ENCODE measurements at regions not wholly inside any gene's neighbourhood (a gene's known extent, or its start where the extent isn't known, plus 50 kb on each side); places are given as distances from the start of the nearest gene placed in this dataset.
"Not testable (repeated sequence)": the region's sequence is repeated elsewhere in the genome, so short reads cannot be mapped to it uniquely, and the experiment has no call there.

- ATAC-seq (no peak), DNase-seq (ENCODE audit: low spot score) (no peak)
Observed at GRCh38 chr2:7515327-7515726, 598.1 kb downstream of the RNF144A start.

- no peak for ATAC-seq
- no peak for DNase-seq (ENCODE audit: low spot score)
Observed at GRCh38 chr2:7516484-7517063, 599.4 kb downstream of the RNF144A start.

GRCh38 chr2:7517088-7517487 is 599.9 kb downstream of the RNF144A start:
- no peak for ATAC-seq

GRCh38 chr2:7517851-7518250 is 600.6 kb downstream of the RNF144A start:
- DNase-seq (ENCODE audit: low spot score) = no peak

More at GRCh38 chr2:7517088-7517487, 599.9 kb downstream of the RNF144A start:
- no peak for DNase-seq (ENCODE audit: low spot score)

DNA sequence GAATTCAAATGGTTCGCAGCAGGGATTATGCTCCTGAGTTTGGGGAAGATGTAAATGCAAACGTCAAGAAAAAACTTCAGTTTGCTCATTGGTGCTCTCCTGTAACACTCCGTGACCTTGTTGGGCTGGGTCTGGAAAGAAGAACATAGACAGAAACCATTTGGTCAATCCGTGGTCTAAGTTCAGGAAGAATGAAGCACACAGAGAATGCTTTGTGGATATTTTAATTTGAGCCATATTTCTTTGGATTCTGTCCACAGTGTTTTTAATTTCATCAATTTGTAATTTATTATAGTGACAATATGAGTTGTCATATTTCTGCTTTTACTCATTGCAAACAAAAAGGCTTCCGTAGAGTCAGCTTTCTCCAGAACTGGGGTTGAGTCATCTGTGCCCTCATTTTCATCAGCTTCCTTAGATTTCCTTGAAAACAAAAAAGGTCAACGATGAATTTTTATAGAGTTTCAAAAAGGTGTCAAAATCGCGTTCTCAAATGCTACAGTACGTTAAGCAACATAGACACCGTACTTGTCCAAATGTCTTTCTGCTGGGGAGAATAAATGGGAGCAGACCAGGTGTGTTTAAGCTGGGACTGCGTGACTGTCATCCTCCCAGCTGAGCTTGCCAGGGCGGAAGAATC is 606.4 kb downstream of the RNF144A start:
- DNase-seq (ENCODE audit: low spot score) = no peak

More at GRCh38 chr2:7517851-7518250, 600.6 kb downstream of the RNF144A start:
- no peak for ATAC-seq

DNA sequence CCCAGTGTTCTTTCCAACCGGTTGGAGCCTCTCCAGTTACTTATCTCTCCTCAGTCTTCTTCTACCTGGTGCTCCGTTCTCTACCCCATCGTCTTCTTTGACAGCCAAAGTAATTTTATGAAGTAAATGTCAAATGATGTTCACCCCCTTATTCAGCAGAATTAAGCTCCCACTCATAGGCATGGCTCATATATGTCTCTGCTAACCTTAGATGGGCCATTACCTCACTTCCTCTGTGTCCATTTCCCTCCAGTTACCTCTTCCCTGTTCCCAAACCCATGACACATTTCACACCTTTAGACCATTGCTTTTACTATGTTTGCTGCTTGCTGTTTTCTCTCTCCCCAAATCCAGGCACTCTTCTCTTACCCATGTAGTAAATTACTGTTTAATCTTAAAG is 607.0 kb downstream of the RNF144A start:
- no peak for ATAC-seq
- no peak for DNase-seq (ENCODE audit: low spot score)

More for the DNA sequence above, 606.4 kb downstream of the RNF144A start:
- ATAC-seq = no peak

DNA sequence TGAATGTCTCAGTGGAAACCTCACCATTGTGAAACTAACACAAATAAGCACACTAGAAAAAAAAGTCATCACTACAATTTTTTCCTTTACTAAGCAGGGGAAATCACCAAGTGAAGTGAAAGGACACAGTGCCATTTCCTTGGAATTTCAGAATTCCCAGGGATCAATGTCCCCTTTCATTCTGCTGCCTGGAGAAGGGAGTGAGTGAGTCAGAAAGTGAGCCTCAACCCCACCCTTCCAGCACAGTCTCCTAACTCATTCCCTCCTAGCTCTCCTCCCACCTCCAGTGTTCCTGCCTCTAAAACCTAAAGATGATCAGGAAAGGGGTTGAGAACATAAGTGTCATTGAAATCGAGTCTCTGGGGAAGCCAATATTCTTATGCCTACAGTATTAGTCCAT is 608.5 kb downstream of the RNF144A start:
- no peak for DNase-seq (ENCODE audit: low spot score)
- ATAC-seq = no peak

GRCh38 chr2:7527165-7527722 is 610.0 kb downstream of the RNF144A start:
- DNase-seq (ENCODE audit: low spot score) = no peak
- no peak for ATAC-seq

DNA sequence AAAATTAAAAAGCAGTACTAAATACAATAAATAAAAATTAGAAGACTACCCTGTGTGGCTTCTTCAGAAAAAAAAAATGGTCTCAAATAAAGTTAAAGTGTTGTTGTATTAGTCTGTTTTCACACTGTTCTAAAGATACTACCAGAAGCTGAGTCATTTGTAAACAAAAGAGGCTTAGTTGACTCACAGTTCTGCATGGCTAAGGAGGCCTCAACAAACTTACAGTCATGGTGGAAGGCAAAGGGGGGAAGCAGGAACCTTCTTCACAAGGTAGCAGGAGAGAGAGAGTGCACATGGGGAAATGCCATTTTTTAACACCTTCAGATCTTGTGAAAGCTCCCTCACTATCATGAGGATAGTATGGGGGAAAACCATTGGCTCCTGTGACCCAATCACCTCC is 612.8 kb downstream of the RNF144A start:
- no peak for DNase-seq (ENCODE audit: low spot score)
- no peak for ATAC-seq

GRCh38 chr2:7539077-7539476 is 621.9 kb downstream of the RNF144A start:
- no peak for DNase-seq (ENCODE audit: low spot score)
- ATAC-seq = no peak

DNA sequence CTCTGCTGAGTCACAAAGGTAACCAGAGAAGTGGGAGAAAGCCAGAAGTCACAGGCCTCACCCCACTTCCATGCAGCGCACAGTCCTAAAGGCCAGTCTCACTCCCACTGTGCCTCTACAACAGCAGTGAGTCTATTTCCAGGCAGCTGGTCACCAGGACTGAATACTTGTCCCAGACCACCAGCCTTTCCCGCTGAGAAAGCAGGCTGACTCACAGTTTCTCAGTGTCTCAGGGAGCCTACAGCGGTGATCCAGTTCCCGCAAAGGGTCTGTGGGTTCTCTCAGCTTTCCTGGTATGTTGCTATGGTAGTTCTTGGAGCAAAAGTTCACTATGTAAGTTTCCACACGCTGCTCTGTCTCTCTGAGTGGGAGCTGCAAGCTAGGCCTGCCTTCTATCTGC is 622.5 kb downstream of the RNF144A start:
- no peak for ATAC-seq
- no peak for DNase-seq (ENCODE audit: low spot score)

GRCh38 chr2:7552825-7553570 is 635.8 kb downstream of the RNF144A start:
- DNase-seq (ENCODE audit: low spot score) (no peak), ATAC-seq (no peak)

- no peak for DNase-seq (ENCODE audit: low spot score)
- ATAC-seq = no peak
Observed at GRCh38 chr2:7555260-7555659, 638.0 kb downstream of the RNF144A start.

GRCh38 chr2:7557376-7557775 is 640.2 kb downstream of the RNF144A start:
- DNase-seq (ENCODE audit: low spot score) = no peak
- no peak for ATAC-seq

- ATAC-seq (no peak), DNase-seq (ENCODE audit: low spot score) (no peak)
Observed at GRCh38 chr2:7559791-7560190, 642.6 kb downstream of the RNF144A start.

GRCh38 chr2:7566382-7566881 is 649.2 kb downstream of the RNF144A start:
- ATAC-seq (no peak), DNase-seq (ENCODE audit: low spot score) (no peak)

GRCh38 chr2:7567116-7567515 is 649.9 kb downstream of the RNF144A start:
- not testable (repeated sequence) for DNase-seq (ENCODE audit: low spot score); ATAC-seq

GRCh38 chr2:7567646-7568045 is 650.4 kb downstream of the RNF144A start:
- DNase-seq (ENCODE audit: low spot score) = no peak
- no peak for ATAC-seq

- ATAC-seq (no peak), DNase-seq (ENCODE audit: low spot score) (no peak)
Observed at GRCh38 chr2:7570247-7570646, 653.0 kb downstream of the RNF144A start.

- no peak for DNase-seq (ENCODE audit: low spot score)
- no peak for ATAC-seq
Observed at GRCh38 chr2:7571701-7572100, 654.5 kb downstream of the RNF144A start.

- DNase-seq (ENCODE audit: low spot score) = no peak
- ATAC-seq = no peak
Observed at GRCh38 chr2:7572450-7572849, 655.2 kb downstream of the RNF144A start.
